ENCODE measurements at regions not wholly inside any gene's neighbourhood (a gene's known extent, or its start where the extent isn't known, plus 50 kb on each side); places are given as distances from the start of the nearest gene placed in this dataset.

GRCh38 chr9:36742264-36742663 lies 169.6 kb downstream of the MELK start:
- Histone ChIP-seq H3K27me3 (ENCODE audit: control insufficient read depth in 3 of 3, insufficient read depth in 3 of 3, low read depth in 1 of 3, low read length in 3 of 3) (peaks cover 0 to 75% (median 2%) of the 10 kb centered on the region in 3 experiments), H3K9me3 (replicated peaks in 1 of 2; ENCODE audit: control insufficient read depth in 2 of 2, insufficient read depth in 1 of 2, low read depth in 1 of 2, low read length in 2 of 2) (no peaks in the 10 kb centered on the region), H2AK5ac (ENCODE audit: low read depth, low read length) (no peak overlapping the region), H2BK5ac (ENCODE audit: low read length) (no peak overlapping the region), H4K8ac (ENCODE audit: low read depth, low read length) (no peak overlapping the region), H2AFZ (ENCODE audit: low read length) (no peak overlapping the region), H3K4me3 (ENCODE audit: low read length in 2 of 2) (no peak overlapping the region), H2BK15ac (ENCODE audit: low read length) (no peak overlapping the region), H3K4me2 (ENCODE audit: insufficient read depth, low read length, poor library complexity, severe bottlenecking) (no peak overlapping the region), H3K18ac (ENCODE audit: low read length) (no peak overlapping the region), H3K9ac (ENCODE audit: low read depth, low read length, poor library complexity) (no peak overlapping the region), H3K23ac (ENCODE audit: low read depth, low read length, poor library complexity) (no peak overlapping the region), H3K4me1 (ENCODE audit: control insufficient read depth in 2 of 2, insufficient read depth in 1 of 2, low read depth in 1 of 2, low read length in 2 of 2) (peaks cover 0 to 2% of the 10 kb centered on the region in 2 donors), H3K14ac (ENCODE audit: low read length) (no peak overlapping the region), H3K79me1 (ENCODE audit: low read depth, low read length) (no peaks in the 10 kb centered on the region), H2BK120ac (ENCODE audit: low read depth, low read length) (no peak overlapping the region), H4K91ac (ENCODE audit: low read depth, low read length, poor library complexity) (no peak overlapping the region), H3K36me3 (replicated peaks in 1 of 2; ENCODE audit: control insufficient read depth in 2 of 2, insufficient read depth in 2 of 2, low read length in 2 of 2) (no peaks in the 10 kb centered on the region), H2BK12ac (ENCODE audit: low read length) (no peak overlapping the region), H3K4ac (ENCODE audit: low read length) (no peak overlapping the region), H3K27ac (replicated peaks; ENCODE audit: low read length) (no peak overlapping the region)
- no peak for DNase-seq (ENCODE audit: low spot score)
- no CpG with 5 or more reads among the region's 5 CpGs for WGBS, 2 donors (ENCODE audit: extremely low coverage in 2 of 2, insufficient read length in 2 of 2, insufficient replicate concordance in 1 of 2)

DNA sequence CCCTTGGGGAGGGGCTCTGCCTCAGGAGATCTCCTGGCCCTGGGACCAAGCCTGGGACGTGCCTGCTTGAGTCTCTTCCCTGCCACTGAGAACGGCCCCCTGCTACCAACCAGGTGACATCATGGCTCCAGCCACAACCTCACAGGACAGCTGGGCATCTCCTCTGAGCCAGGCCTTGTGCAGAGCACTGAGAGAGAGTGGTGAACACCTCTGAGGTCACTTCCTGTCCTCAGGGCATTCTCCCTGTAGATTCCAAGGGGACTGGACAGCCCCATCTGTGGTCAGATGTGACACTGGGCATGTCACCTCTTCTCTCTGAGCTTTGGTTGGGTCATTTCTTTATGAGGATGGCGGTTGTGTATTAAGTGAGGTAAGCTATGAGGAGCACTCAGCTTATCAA lies 172.0 kb downstream of the MELK start:
- no peaks in the 10 kb centered on the region for H3K4me1 ChIP-seq (ENCODE audit: control insufficient read depth in 2 of 2, insufficient read depth in 1 of 2, low read depth in 1 of 2, low read length in 2 of 2)
- H3K36me3 ChIP-seq (replicated peaks in 1 of 2; ENCODE audit: control insufficient read depth in 2 of 2, insufficient read depth in 2 of 2, low read length in 2 of 2) = no peaks in the 10 kb centered on the region
- DNase-seq (ENCODE audit: low spot score) = no peak
- no peak overlapping the region for H2AFZ ChIP-seq (ENCODE audit: low read length)
- no peak overlapping the region for H3K27ac ChIP-seq (replicated peaks; ENCODE audit: low read length)
- H4K8ac ChIP-seq (ENCODE audit: low read depth, low read length) = no peak overlapping the region
- no peak overlapping the region for H2BK15ac ChIP-seq (ENCODE audit: low read length)
- H3K79me1 ChIP-seq (ENCODE audit: low read depth, low read length) = no peaks in the 10 kb centered on the region
- H3K9ac ChIP-seq (ENCODE audit: low read depth, low read length, poor library complexity) = no peak overlapping the region
- H3K9me3 ChIP-seq (replicated peaks in 1 of 2; ENCODE audit: control insufficient read depth in 2 of 2, insufficient read depth in 1 of 2, low read depth in 1 of 2, low read length in 2 of 2) = no peaks in the 10 kb centered on the region
- H3K14ac ChIP-seq (ENCODE audit: low read length) = no peak overlapping the region
- H2BK5ac ChIP-seq (ENCODE audit: low read length) = no peak overlapping the region
- no peak overlapping the region for H3K23ac ChIP-seq (ENCODE audit: low read depth, low read length, poor library complexity)
- no CpG with 5 or more reads among the region's 3 CpGs for WGBS, 2 donors (ENCODE audit: extremely low coverage in 2 of 2, insufficient read length in 2 of 2, insufficient replicate concordance in 1 of 2)
- no peak overlapping the region for H3K4me2 ChIP-seq (ENCODE audit: insufficient read depth, low read length, poor library complexity, severe bottlenecking)
- no peak overlapping the region for H3K4ac ChIP-seq (ENCODE audit: low read length)
- no peak overlapping the region for H4K91ac ChIP-seq (ENCODE audit: low read depth, low read length, poor library complexity)
- no peak overlapping the region for H3K4me3 ChIP-seq (ENCODE audit: low read length in 2 of 2)
- no peak overlapping the region for H2BK12ac ChIP-seq (ENCODE audit: low read length)
- no peak overlapping the region for H3K18ac ChIP-seq (ENCODE audit: low read length)
- H3K27me3 ChIP-seq (ENCODE audit: control insufficient read depth in 3 of 3, insufficient read depth in 3 of 3, low read depth in 1 of 3, low read length in 3 of 3) = peaks cover 0 to 70% (median 2%) of the 10 kb centered on the region in 3 experiments
- no peak overlapping the region for H2AK5ac ChIP-seq (ENCODE audit: low read depth, low read length)
- H2BK120ac ChIP-seq (ENCODE audit: low read depth, low read length) = no peak overlapping the region

- DNase-seq (ENCODE audit: low spot score) = no peak
- Histone ChIP-seq H3K4me3 (ENCODE audit: low read length in 2 of 2) (no peak overlapping the region), H3K4me1 (ENCODE audit: control insufficient read depth in 2 of 2, insufficient read depth in 1 of 2, low read depth in 1 of 2, low read length in 2 of 2) (no peaks in the 10 kb centered on the region), H4K8ac (ENCODE audit: low read depth, low read length) (no peak overlapping the region), H3K27me3 (ENCODE audit: control insufficient read depth in 3 of 3, insufficient read depth in 3 of 3, low read depth in 1 of 3, low read length in 3 of 3) (peaks cover 0 to 62% (median 0%) of the 10 kb centered on the region in 3 experiments), H3K27ac (replicated peaks; ENCODE audit: low read length) (no peak overlapping the region), H2BK12ac (ENCODE audit: low read length) (no peak overlapping the region), H3K36me3 (replicated peaks in 1 of 2; ENCODE audit: control insufficient read depth in 2 of 2, insufficient read depth in 2 of 2, low read length in 2 of 2) (no peaks in the 10 kb centered on the region), H4K91ac (ENCODE audit: low read depth, low read length, poor library complexity) (no peak overlapping the region), H3K9me3 (replicated peaks in 1 of 2; ENCODE audit: control insufficient read depth in 2 of 2, insufficient read depth in 1 of 2, low read depth in 1 of 2, low read length in 2 of 2) (no peaks in the 10 kb centered on the region), H3K9ac (ENCODE audit: low read depth, low read length, poor library complexity) (no peak overlapping the region), H2BK5ac (ENCODE audit: low read length) (no peak overlapping the region), H3K79me1 (ENCODE audit: low read depth, low read length) (no peaks in the 10 kb centered on the region), H3K23ac (ENCODE audit: low read depth, low read length, poor library complexity) (no peak overlapping the region), H2BK15ac (ENCODE audit: low read length) (no peak overlapping the region), H2AK5ac (ENCODE audit: low read depth, low read length) (no peak overlapping the region), H3K4me2 (ENCODE audit: insufficient read depth, low read length, poor library complexity, severe bottlenecking) (no peak overlapping the region), H2AFZ (ENCODE audit: low read length) (no peak overlapping the region), H3K14ac (ENCODE audit: low read length) (no peak overlapping the region), H3K4ac (ENCODE audit: low read length) (no peak overlapping the region), H2BK120ac (ENCODE audit: low read depth, low read length) (no peak overlapping the region), H3K18ac (ENCODE audit: low read length) (no peak overlapping the region)
- no CpG with 5 or more reads among the region's 11 CpGs for WGBS, 2 donors (ENCODE audit: extremely low coverage in 2 of 2, insufficient read length in 2 of 2, insufficient replicate concordance in 1 of 2)
Observed at GRCh38 chr9:36745977-36746376, 173.3 kb downstream of the MELK start.

DNA sequence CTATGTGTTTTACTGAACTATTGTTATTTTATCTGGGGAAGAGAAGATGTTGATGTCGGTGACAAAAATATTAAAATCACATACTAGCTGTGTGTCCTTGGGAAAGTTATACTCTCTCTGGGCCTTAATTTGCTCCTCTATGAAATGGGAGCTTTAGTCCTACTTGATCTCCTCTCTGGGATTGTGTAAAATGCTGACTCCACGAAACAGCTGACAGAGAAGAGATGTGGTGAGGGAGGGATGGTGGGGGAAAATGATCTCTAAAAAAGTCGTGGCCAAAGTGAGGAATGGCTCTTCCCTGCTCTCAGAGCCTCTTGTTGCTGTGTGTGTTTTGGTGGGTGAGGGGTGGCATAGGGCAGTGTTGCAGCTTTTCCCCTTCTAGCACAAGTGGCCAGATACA lies 173.7 kb downstream of the MELK start:
- H3K18ac ChIP-seq (ENCODE audit: low read length) = no peak overlapping the region
- no peak overlapping the region for H3K4ac ChIP-seq (ENCODE audit: low read length)
- no peaks in the 10 kb centered on the region for H3K4me1 ChIP-seq (ENCODE audit: control insufficient read depth in 2 of 2, insufficient read depth in 1 of 2, low read depth in 1 of 2, low read length in 2 of 2)
- no CpG with 5 or more reads among the region's 3 CpGs for WGBS, 2 donors (ENCODE audit: extremely low coverage in 2 of 2, insufficient read length in 2 of 2, insufficient replicate concordance in 1 of 2)
- H3K36me3 ChIP-seq (replicated peaks in 1 of 2; ENCODE audit: control insufficient read depth in 2 of 2, insufficient read depth in 2 of 2, low read length in 2 of 2) = no peaks in the 10 kb centered on the region
- no peak overlapping the region for H3K4me3 ChIP-seq (ENCODE audit: low read length in 2 of 2)
- H2BK5ac ChIP-seq (ENCODE audit: low read length) = no peak overlapping the region
- H2BK120ac ChIP-seq (ENCODE audit: low read depth, low read length) = no peak overlapping the region
- no peak overlapping the region for H3K23ac ChIP-seq (ENCODE audit: low read depth, low read length, poor library complexity)
- no peaks in the 10 kb centered on the region for H3K9me3 ChIP-seq (replicated peaks in 1 of 2; ENCODE audit: control insufficient read depth in 2 of 2, insufficient read depth in 1 of 2, low read depth in 1 of 2, low read length in 2 of 2)
- H4K91ac ChIP-seq (ENCODE audit: low read depth, low read length, poor library complexity) = no peak overlapping the region
- no peaks in the 10 kb centered on the region for H3K79me1 ChIP-seq (ENCODE audit: low read depth, low read length)
- H3K9ac ChIP-seq (ENCODE audit: low read depth, low read length, poor library complexity) = no peak overlapping the region
- H3K27ac ChIP-seq (replicated peaks; ENCODE audit: low read length) = no peak overlapping the region
- no peak overlapping the region for H4K8ac ChIP-seq (ENCODE audit: low read depth, low read length)
- H2BK15ac ChIP-seq (ENCODE audit: low read length) = no peak overlapping the region
- peaks cover 0 to 62% (median 0%) of the 10 kb centered on the region in 3 experiments for H3K27me3 ChIP-seq (ENCODE audit: control insufficient read depth in 3 of 3, insufficient read depth in 3 of 3, low read depth in 1 of 3, low read length in 3 of 3)
- H2BK12ac ChIP-seq (ENCODE audit: low read length) = no peak overlapping the region
- no peak overlapping the region for H3K14ac ChIP-seq (ENCODE audit: low read length)
- no peak for DNase-seq (ENCODE audit: low spot score)
- H2AK5ac ChIP-seq (ENCODE audit: low read depth, low read length) = no peak overlapping the region
- no peak overlapping the region for H2AFZ ChIP-seq (ENCODE audit: low read length)
- H3K4me2 ChIP-seq (ENCODE audit: insufficient read depth, low read length, poor library complexity, severe bottlenecking) = no peak overlapping the region
